Epithelial cell of proximal tubule (primary cell): ENCODE measurements at regions not wholly inside any gene's neighbourhood (a gene's known extent, or its start where the extent isn't known, plus 50 kb on each side); places are given as distances from the start of the nearest gene placed in this dataset.
A peak's percentile ranks its signal among the peaks of the same experiment; 100 is the strongest.

Experiments
- DNase-seq: peaks from one replicate; pipeline ENCODE4 v3.0.0-alpha.2; 2011; ENCODE audit warnings: low read depth
- H3K4me3 ChIP-seq: 2 replicates; pipeline ENCODE4 v1.5.1; 2011; ENCODE audit warnings: low read depth, mild to moderate bottlenecking, low read length
- TF ChIP-seq, protein P1 (sequence below): conservative IDR thresholded peaks from 2 replicates; pipeline ENCODE4 v1.5.1; 2012; ENCODE audit warnings: low read depth, mild to moderate bottlenecking, low read length

DNA sequence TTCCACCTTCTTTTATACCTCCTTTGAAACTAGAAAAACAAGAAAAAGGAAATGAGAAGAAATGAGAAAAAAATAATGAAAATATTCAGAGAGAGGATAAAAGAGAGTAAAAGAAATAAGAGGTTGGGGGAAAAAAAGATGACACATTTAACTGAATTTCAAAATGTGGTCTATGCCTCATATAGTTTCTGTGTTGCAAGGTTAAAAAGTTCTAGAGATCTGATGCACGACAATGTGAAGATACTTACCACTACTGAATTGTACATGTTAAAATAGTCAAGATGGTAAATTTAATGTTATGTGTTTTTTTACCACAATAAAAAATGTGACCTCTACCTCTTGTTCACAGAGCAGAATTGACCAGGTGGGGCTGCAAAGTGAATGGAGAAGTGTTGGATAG lies 314.8 kb upstream of the OR4E1 start:
- TF ChIP-seq, protein P1, sequence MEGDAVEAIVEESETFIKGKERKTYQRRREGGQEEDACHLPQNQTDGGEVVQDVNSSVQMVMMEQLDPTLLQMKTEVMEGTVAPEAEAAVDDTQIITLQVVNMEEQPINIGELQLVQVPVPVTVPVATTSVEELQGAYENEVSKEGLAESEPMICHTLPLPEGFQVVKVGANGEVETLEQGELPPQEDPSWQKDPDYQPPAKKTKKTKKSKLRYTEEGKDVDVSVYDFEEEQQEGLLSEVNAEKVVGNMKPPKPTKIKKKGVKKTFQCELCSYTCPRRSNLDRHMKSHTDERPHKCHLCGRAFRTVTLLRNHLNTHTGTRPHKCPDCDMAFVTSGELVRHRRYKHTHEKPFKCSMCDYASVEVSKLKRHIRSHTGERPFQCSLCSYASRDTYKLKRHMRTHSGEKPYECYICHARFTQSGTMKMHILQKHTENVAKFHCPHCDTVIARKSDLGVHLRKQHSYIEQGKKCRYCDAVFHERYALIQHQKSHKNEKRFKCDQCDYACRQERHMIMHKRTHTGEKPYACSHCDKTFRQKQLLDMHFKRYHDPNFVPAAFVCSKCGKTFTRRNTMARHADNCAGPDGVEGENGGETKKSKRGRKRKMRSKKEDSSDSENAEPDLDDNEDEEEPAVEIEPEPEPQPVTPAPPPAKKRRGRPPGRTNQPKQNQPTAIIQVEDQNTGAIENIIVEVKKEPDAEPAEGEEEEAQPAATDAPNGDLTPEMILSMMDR: no peak
- no peak overlapping the region for H3K4me3 ChIP-seq
- DNase-seq: no peak

DNA sequence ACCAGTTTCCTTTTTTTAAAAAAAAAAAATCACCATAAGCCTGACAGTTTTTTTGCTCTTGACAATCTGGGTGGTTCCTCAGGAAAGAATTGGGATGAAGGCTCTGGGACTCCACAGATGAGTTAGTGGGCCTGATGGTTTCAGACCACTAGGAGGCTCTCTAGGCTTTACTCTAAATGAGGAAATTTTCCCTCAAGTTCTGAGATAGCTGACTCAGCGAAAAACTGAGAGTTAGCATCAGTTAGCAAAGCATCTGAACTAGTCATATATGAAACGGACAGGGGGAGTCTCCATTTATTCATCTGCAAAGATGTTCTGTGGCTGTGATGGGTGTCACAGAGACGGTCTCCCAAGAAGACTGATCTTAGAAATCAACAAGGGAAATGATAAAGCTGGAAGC lies 314.3 kb upstream of the OR4E1 start:
- TF ChIP-seq, protein P1: peak; percentile 78
- DNase-seq: peak; percentile 6
- no peak overlapping the region for H3K4me3 ChIP-seq

DNA sequence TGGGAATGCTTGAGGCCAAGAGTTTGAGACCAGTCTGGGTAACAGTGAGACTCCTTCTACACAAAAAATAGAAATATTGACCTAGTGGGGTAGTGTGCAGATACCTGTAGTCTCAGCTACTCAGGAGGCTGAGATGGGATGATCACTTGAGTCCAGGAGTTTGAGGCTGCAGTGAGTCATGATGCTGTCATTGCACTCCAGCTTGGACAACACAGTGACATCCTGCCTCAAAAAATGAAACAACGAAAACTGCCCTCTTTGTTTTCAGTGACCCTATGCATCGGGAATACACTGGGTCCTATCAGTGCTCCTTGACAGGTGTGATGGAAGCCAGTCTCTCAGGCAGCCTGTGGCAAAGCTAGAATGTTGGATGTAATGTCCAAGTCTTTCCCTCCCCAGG lies 311.5 kb upstream of the OR4E1 start:
- TF ChIP-seq, protein P1: no peak
- no peak overlapping the region for H3K4me3 ChIP-seq
- no peak for DNase-seq

DNA sequence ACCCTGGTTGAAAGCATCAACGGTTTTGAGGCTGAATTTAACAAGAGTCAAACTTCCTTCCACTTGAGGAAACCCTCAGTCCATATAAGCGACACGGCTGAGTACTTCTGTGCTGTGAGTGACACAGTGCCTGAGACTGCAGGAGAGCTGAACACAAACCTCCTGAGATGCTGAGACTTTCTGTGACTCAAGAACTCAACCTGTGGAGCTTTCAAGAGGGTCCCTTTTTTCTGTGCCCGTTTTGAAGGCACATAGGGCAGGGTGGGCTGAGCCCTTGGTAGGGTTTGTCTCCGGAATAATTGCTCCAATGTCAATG lies 305.3 kb upstream of the OR4E1 start:
- TF ChIP-seq, protein P1: no peak
- DNase-seq: no peak
- H3K4me3 ChIP-seq: no peak overlapping the region

DNA sequence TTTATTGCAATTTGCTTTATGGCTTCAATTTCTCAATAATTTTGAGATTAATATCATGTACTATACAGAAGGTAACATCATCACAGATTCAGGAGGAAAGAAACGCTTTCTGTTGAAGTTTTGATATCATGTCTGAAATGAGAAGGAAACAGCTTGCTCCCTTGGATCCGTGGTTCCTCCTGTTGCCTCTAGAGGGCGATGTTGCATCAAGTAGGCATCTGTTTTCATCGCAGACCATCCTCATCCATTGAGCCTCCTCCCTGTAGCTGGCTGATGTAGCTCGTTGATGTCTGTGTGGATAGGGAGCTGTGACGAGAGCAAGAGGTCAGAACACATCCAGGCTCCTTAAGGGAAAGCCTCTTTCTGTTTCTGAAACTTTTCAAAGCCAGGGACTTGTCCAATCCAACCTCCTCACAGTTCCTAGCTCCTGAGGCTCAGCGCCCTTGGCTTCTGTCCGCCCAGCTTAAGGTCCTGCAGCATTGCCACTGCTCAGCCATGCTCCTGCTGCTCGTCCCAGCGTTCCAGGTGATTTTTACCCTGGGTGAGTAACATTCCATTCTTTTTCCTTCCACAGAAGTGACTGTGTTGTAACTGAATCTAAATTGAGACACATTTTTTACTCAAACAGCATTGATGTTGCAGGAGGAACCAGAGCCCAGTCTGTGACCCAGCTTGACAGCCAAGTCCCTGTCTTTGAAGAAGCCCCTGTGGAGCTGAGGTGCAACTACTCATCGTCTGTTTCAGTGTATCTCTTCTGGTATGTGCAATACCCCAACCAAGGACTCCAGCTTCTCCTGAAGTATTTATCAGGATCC lies 304.8 kb upstream of the OR4E1 start:
- H3K4me3 ChIP-seq: no peak overlapping the region
- no peak for DNase-seq
- TF ChIP-seq, protein P1: peak; percentile 88

DNA sequence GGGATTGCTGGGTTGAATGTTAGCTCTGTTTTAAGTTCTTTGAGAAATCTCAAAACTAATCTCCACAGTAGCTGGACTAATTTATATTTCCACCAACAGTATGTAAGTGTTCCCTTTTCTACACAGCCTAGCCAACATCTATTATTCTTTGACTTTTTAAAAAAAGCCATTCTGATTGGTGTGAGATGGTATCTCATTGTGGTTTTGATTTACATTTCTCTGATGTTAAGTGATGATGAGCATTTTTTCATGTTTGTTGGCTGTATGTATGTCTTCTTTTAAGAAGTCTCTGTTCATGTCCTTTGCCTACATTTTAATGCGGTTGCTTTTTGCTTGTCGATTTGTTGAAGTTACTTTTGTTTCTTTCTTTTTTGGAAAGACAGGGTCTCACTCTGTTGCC lies 301.1 kb upstream of the OR4E1 start:
- DNase-seq: no peak
- TF ChIP-seq, protein P1: no peak
- no peak overlapping the region for H3K4me3 ChIP-seq

DNA sequence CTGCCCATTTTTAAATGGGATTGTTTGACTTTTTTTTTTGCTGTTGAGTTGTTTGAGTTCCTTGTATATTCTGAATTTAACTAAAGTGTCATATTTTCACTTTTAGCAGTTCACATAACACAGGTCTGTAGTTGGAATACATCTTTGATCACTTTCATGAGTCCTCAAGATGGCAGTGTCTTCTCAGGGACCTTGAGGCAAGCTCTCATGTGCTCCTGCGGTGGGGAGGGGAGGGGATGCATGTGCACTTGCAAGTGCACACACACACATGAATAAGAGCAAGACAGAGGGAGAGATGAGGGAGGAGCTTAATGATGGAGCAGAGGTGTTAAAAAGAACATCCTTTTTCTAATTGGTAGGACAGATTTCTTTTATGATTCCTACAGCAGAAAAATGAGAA lies 291.4 kb upstream of the OR4E1 start:
- DNase-seq: no peak
- no peak overlapping the region for H3K4me3 ChIP-seq
- TF ChIP-seq, protein P1: no peak
